Lower lobe of right lung (tissue), 2 donors: ENCODE measurements at regions not wholly inside any gene's neighbourhood (a gene's known extent, or its start where the extent isn't known, plus 50 kb on each side); places are given as distances from the start of the nearest gene placed in this dataset.

Experiments
- ATAC-seq, 2 donors: fragments of 200-7000 bp; cut with Tn5 transposase; one replicate each; pipeline ENCODE4 v1.9.1; 2020 to 2022; ENCODE audit warnings: mild to moderate bottlenecking in 2 of 2, moderate library complexity in 2 of 2
- DNase-seq: peaks from one replicate; pipeline ENCODE4 v3.0.0-alpha.2; 2020
- H3K27ac ChIP-seq: fragments of 200-600 bp; one replicate; pipeline ENCODE4 v1.8.0; 2022
- H3K27me3 ChIP-seq: fragments of 200-600 bp; one replicate; pipeline ENCODE4 v1.8.0; 2022; ENCODE audit warnings: low read depth
- H3K36me3 ChIP-seq: fragments of 200-600 bp; one replicate; pipeline ENCODE4 v1.8.0; 2022; ENCODE audit warnings: mild to moderate bottlenecking
- H3K4me1 ChIP-seq: fragments of 200-600 bp; one replicate; pipeline ENCODE4 v1.8.0; 2022
- H3K4me3 ChIP-seq: fragments of 200-600 bp; one replicate; pipeline ENCODE4 v1.8.0; 2022; ENCODE audit warnings: mild to moderate bottlenecking
- H3K9me3 ChIP-seq: fragments of 200-600 bp; one replicate; pipeline ENCODE4 v1.8.0; 2022
- intact Hi-C: fragments of 100-400 bp; cut with DNase I; formaldehyde crosslinking; loops from one replicate; pipeline ENCODE4 v1.11.0; 2022
- TF ChIP-seq, protein P1 (sequence below): fragments of 200-600 bp; IDR thresholded peaks from one replicate; pipeline ENCODE4 v1.8.0; 2022; ENCODE audit warnings: antibody characterized with exemption, mild to moderate bottlenecking
- donor health status: DM: no; HTN: yes; CAD: no; lungs with severe emphysema.

GRCh38 chr1:192418552-192419285 is 101.9 kb downstream of the RGS21 start:
- DNase-seq, result no peak
- no peaks in the 10 kb centered on the region for H3K9me3 ChIP-seq
- no peaks in the 10 kb centered on the region for H3K4me1 ChIP-seq
- no peaks in the 10 kb centered on the region for H3K27me3 ChIP-seq
- no peak overlapping the region for H3K27ac ChIP-seq
- intact Hi-C loops, result no loop called here
- H3K4me3 ChIP-seq, result no peak overlapping the region
- H3K36me3 ChIP-seq, result no peaks in the 10 kb centered on the region
- TF ChIP-seq, protein P1, sequence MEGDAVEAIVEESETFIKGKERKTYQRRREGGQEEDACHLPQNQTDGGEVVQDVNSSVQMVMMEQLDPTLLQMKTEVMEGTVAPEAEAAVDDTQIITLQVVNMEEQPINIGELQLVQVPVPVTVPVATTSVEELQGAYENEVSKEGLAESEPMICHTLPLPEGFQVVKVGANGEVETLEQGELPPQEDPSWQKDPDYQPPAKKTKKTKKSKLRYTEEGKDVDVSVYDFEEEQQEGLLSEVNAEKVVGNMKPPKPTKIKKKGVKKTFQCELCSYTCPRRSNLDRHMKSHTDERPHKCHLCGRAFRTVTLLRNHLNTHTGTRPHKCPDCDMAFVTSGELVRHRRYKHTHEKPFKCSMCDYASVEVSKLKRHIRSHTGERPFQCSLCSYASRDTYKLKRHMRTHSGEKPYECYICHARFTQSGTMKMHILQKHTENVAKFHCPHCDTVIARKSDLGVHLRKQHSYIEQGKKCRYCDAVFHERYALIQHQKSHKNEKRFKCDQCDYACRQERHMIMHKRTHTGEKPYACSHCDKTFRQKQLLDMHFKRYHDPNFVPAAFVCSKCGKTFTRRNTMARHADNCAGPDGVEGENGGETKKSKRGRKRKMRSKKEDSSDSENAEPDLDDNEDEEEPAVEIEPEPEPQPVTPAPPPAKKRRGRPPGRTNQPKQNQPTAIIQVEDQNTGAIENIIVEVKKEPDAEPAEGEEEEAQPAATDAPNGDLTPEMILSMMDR, result no peak
- no peak for ATAC-seq

- no peak for ATAC-seq
Measured at GRCh38 chr1:192430644-192431043, 113.9 kb downstream of the RGS21 start.

GRCh38 chr1:192435704-192436103 is 118.9 kb downstream of the RGS21 start:
- H3K4me1 ChIP-seq, result no peaks in the 10 kb centered on the region
- no peak overlapping the region for H3K27ac ChIP-seq
- no peaks in the 10 kb centered on the region for H3K27me3 ChIP-seq
- H3K36me3 ChIP-seq, result no peaks in the 10 kb centered on the region
- no peaks in the 10 kb centered on the region for H3K9me3 ChIP-seq
- ATAC-seq, result no peak
- DNase-seq, result no peak
- TF ChIP-seq, protein P1, result no peak
- intact Hi-C loops, result no loop called here
- H3K4me3 ChIP-seq, result no peak overlapping the region

More at GRCh38 chr1:192430644-192431043, 113.9 kb downstream of the RGS21 start:
- H3K4me1 ChIP-seq, result no peaks in the 10 kb centered on the region
- H3K4me3 ChIP-seq, result no peak overlapping the region
- no peak for DNase-seq
- TF ChIP-seq, protein P1, result no peak
- no peaks in the 10 kb centered on the region for H3K27me3 ChIP-seq
- intact Hi-C loops, result no loop called here
- no peaks in the 10 kb centered on the region for H3K36me3 ChIP-seq
- no peaks in the 10 kb centered on the region for H3K9me3 ChIP-seq
- no peak overlapping the region for H3K27ac ChIP-seq

DNA sequence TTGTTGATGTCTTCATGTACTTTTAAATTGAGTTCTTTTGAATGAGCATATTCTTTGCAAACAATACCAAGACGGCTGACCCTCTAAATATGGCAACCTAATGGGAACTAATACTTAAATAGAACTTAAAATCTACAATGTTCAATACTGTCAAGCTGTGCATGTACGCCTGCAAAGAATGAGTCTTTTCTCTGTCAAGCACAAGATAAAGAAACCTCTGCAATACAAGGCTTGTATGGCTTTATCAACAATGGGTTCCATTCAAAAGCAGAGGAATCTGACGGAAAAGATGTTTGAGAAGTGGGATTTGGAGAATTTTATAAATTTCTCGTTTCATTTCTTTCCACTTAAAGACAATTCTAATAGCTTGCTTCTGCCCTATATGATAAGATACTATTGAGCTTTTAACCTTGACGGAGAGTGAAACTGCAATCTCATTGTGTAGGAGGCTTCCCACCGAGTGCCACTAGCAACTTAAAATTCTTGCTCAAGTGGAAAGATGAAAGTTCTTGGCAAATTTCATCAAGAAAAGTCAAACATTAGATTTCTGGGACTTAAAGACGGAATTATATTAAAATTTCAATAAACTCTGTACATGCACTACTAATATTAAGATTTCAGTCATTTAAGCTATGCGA is 119.8 kb downstream of the RGS21 start:
- H3K36me3 ChIP-seq, result no peaks in the 10 kb centered on the region
- H3K27me3 ChIP-seq, result no peaks in the 10 kb centered on the region
- no peak overlapping the region for H3K4me3 ChIP-seq
- no peak overlapping the region for H3K27ac ChIP-seq
- ATAC-seq (no peak), DNase-seq (no peak)
- no peaks in the 10 kb centered on the region for H3K9me3 ChIP-seq
- TF ChIP-seq, protein P1, result no peak
- intact Hi-C loops, result no loop called here
- H3K4me1 ChIP-seq, result no peaks in the 10 kb centered on the region

- Histone ChIP-seq H3K36me3 (no peaks in the 10 kb centered on the region), H3K27me3 (no peaks in the 10 kb centered on the region), H3K4me3 (no peak overlapping the region), H3K9me3 (no peaks in the 10 kb centered on the region), H3K27ac (no peak overlapping the region), H3K4me1 (no peaks in the 10 kb centered on the region)
- intact Hi-C loops, result no loop called here
- DNase-seq (no peak), ATAC-seq (no peak)
- TF ChIP-seq, protein P1, result no peak
Measured at GRCh38 chr1:192438737-192439136, 121.9 kb downstream of the RGS21 start.
